Stimulated activated CD8-positive, alpha-beta memory T cell treated with anti-CD3 and anti-CD28 coated beads, Interleukin-4, amount 100 ng/mL, for 48 hours (primary cell): ENCODE measurements at regions not wholly inside any gene's neighbourhood (a gene's known extent, or its start where the extent isn't known, plus 50 kb on each side); places are given as distances from the start of the nearest gene placed in this dataset.
"Not testable (repeated sequence)": the region's sequence is repeated elsewhere in the genome, so short reads cannot be mapped to it uniquely, and the experiment has no call there.

ENCODE experiments used
- DNase-seq: peaks from one replicate; pipeline ENCODE4 v3.0.0-alpha.2; 2020

- no peak for DNase-seq
Observed at GRCh38 chr4:153076861-153077260, 127.4 kb upstream of the TRIM2 start.

- no peak for DNase-seq
Observed at GRCh38 chr4:153079857-153080391, 124.3 kb upstream of the TRIM2 start.

GRCh38 chr4:153081006-153081580 lies 123.2 kb upstream of the TRIM2 start:
- no peak for DNase-seq

GRCh38 chr4:153081693-153082092 lies 122.5 kb upstream of the TRIM2 start:
- DNase-seq = no peak

- no peak for DNase-seq
Observed at GRCh38 chr4:153082322-153083301, 121.6 kb upstream of the TRIM2 start.

GRCh38 chr4:153083447-153083947 lies 120.7 kb upstream of the TRIM2 start:
- peak; percentile 52 for DNase-seq

- DNase-seq = no peak
Observed at GRCh38 chr4:153084224-153084979, 119.8 kb upstream of the TRIM2 start.

- DNase-seq = peak; percentile 96
Observed at GRCh38 chr4:153084980-153085630, 119.1 kb upstream of the TRIM2 start.

GRCh38 chr4:153087671-153088194 lies 116.5 kb upstream of the TRIM2 start:
- no peak for DNase-seq

GRCh38 chr4:153089742-153090141 lies 114.5 kb upstream of the TRIM2 start:
- DNase-seq = no peak

GRCh38 chr4:153090181-153090580 lies 114.1 kb upstream of the TRIM2 start:
- DNase-seq = no peak

GRCh38 chr4:153090670-153091385 lies 113.4 kb upstream of the TRIM2 start:
- no peak for DNase-seq

GRCh38 chr4:153093396-153093795 lies 110.8 kb upstream of the TRIM2 start:
- DNase-seq = no peak

- DNase-seq = no peak
Observed at GRCh38 chr4:153093802-153094201, 110.4 kb upstream of the TRIM2 start.

- no peak for DNase-seq
Observed at GRCh38 chr4:153094435-153094834, 109.8 kb upstream of the TRIM2 start.

GRCh38 chr4:153095448-153096204 lies 108.6 kb upstream of the TRIM2 start:
- no peak for DNase-seq

GRCh38 chr4:153096344-153096743 lies 107.9 kb upstream of the TRIM2 start:
- DNase-seq = no peak

GRCh38 chr4:153098427-153098826 lies 105.8 kb upstream of the TRIM2 start:
- DNase-seq = no peak

- DNase-seq = no peak
Observed at GRCh38 chr4:153099391-153100140, 104.7 kb upstream of the TRIM2 start.

- not testable (repeated sequence) for DNase-seq
Observed at GRCh38 chr4:153106736-153107135, 97.5 kb upstream of the TRIM2 start.
